ENCODE measurements at regions not wholly inside any gene's neighbourhood (a gene's known extent, or its start where the extent isn't known, plus 50 kb on each side); places are given as distances from the start of the nearest gene placed in this dataset.

DNA sequence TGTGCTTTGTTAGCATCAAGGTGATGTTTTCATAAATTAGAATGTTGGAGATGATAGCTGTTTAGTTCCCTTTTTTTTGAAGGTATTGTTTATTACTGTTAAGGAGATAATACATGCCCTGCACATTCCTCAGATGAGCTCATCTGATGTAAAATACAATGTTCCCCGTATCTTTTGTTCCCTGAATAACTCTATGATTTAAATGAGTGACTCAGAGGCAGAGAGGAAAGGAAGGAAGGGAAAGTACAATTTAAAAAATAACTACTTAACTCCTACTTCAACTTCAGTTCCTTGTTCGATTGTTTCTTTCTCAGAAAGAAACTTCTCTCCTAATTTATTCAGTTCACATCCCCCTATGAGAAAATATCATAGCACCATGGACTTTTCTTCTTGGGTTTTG is 208.7 kb downstream of the KCNE4 start:
- no peak overlapping the region for H3K27ac ChIP-seq
- H3K4me3 ChIP-seq = no peak overlapping the region
- H3K27me3 ChIP-seq = no peaks in the 10 kb centered on the region
- 57% methylated on average over 2 of the region's 2 CpGs for WGBS, 2 donors (ENCODE audit: low coverage in 1 of 2)
- ATAC-seq = no peak
- peaks cover 0 to 17% (median 0%) of the 10 kb centered on the region in 3 donors for H3K9me3 ChIP-seq
- H3K4me1 ChIP-seq = no peaks in the 10 kb centered on the region
- no peaks in the 10 kb centered on the region for H3K36me3 ChIP-seq
- TF ChIP-seq CTCF (IDR thresholded peaks at IDR 0.05) (no peak), EP300 (IDR thresholded peaks at IDR 0.05) (no peak), POLR2AphosphoS5 (IDR thresholded peaks at IDR 0.05) (no peak), POLR2A (IDR thresholded peaks at IDR 0.05) (no peak)

- no peaks in the 10 kb centered on the region for H3K4me1 ChIP-seq
- no peak overlapping the region for H3K4me3 ChIP-seq
- no peaks in the 10 kb centered on the region for H3K9me3 ChIP-seq
- ATAC-seq = no peak
- TF ChIP-seq CTCF (IDR thresholded peaks at IDR 0.05) (no peak), POLR2A (IDR thresholded peaks at IDR 0.05) (no peak), POLR2AphosphoS5 (IDR thresholded peaks at IDR 0.05) (no peak), EP300 (IDR thresholded peaks at IDR 0.05) (no peak)
- no peak overlapping the region for H3K27ac ChIP-seq
- WGBS, 2 donors (ENCODE audit: low coverage in 1 of 2) = 41 to 55% methylated on average over 6 of the region's 6 CpGs
- no peaks in the 10 kb centered on the region for H3K36me3 ChIP-seq
- no peaks in the 10 kb centered on the region for H3K27me3 ChIP-seq
Measured at GRCh38 chr2:223262946-223263345, 211.0 kb downstream of the KCNE4 start.

GRCh38 chr2:223264541-223265193 is 212.7 kb downstream of the KCNE4 start:
- 63 to 64% methylated on average over 2 of the region's 2 CpGs for WGBS, 2 donors (ENCODE audit: low coverage in 1 of 2)
- no peaks in the 10 kb centered on the region for H3K4me1 ChIP-seq
- no peak for TF ChIP-seq CTCF (IDR thresholded peaks at IDR 0.05)
- no peak for TF ChIP-seq POLR2A (IDR thresholded peaks at IDR 0.05)
- no peak for TF ChIP-seq EP300 (IDR thresholded peaks at IDR 0.05)
- no peak for TF ChIP-seq POLR2AphosphoS5 (IDR thresholded peaks at IDR 0.05)
- no peaks in the 10 kb centered on the region for H3K27me3 ChIP-seq
- H3K27ac ChIP-seq = no peak overlapping the region
- ATAC-seq = no peak
- no peaks in the 10 kb centered on the region for H3K9me3 ChIP-seq
- no peak overlapping the region for H3K4me3 ChIP-seq
- H3K36me3 ChIP-seq = no peaks in the 10 kb centered on the region

GRCh38 chr2:223267160-223267951 is 215.4 kb downstream of the KCNE4 start:
- TF ChIP-seq POLR2AphosphoS5 (IDR thresholded peaks at IDR 0.05) = no peak
- no peak for TF ChIP-seq CTCF (IDR thresholded peaks at IDR 0.05)
- no peak for TF ChIP-seq EP300 (IDR thresholded peaks at IDR 0.05)
- no peak for TF ChIP-seq POLR2A (IDR thresholded peaks at IDR 0.05)
- H3K4me3 ChIP-seq = no peak overlapping the region
- no peaks in the 10 kb centered on the region for H3K36me3 ChIP-seq
- no peak for ATAC-seq
- WGBS, 2 donors (ENCODE audit: low coverage in 1 of 2) = 82 to 85% methylated on average over 5 of the region's 6 CpGs
- no peaks in the 10 kb centered on the region for H3K4me1 ChIP-seq
- H3K27me3 ChIP-seq = no peaks in the 10 kb centered on the region
- H3K27ac ChIP-seq = no peak overlapping the region
- H3K9me3 ChIP-seq = no peaks in the 10 kb centered on the region

DNA sequence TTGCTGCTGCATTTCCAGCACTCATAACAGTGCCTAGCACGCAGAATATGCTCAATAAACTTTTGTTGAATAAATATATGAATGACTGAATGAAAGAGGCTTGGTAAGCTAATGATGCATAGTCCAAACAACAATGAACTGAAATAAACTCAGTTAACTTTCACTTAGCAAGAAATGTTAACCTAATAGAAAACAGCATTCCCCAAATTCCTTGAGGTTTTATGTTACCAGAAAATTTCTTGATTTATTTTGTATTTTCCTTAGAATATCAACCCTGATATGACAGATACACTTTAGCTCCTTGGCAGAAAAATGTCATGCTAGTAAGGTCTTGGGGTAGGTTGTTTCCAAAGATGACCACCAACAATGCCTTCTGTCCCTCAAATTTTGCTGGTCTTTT is 217.4 kb downstream of the KCNE4 start:
- Histone ChIP-seq H3K4me1 (no peaks in the 10 kb centered on the region), H3K27me3 (no peaks in the 10 kb centered on the region), H3K27ac (no peak overlapping the region), H3K36me3 (no peaks in the 10 kb centered on the region), H3K9me3 (no peaks in the 10 kb centered on the region), H3K4me3 (no peak overlapping the region)
- TF ChIP-seq POLR2A (IDR thresholded peaks at IDR 0.05) (no peak), POLR2AphosphoS5 (IDR thresholded peaks at IDR 0.05) (no peak), CTCF (IDR thresholded peaks at IDR 0.05) (no peak), EP300 (IDR thresholded peaks at IDR 0.05) (no peak)
- no peak for ATAC-seq
- 94 to 100% methylated on average over 1 of the region's 1 CpG for WGBS, 2 donors (ENCODE audit: low coverage in 1 of 2)
